Tibial nerve (tissue), 4 donors: ENCODE measurements at regions not wholly inside any gene's neighbourhood (a gene's known extent, or its start where the extent isn't known, plus 50 kb on each side); places are given as distances from the start of the nearest gene placed in this dataset.

Experiments
- DNase-seq, 2 donors: peaks; one replicate each; pipeline ENCODE4 v3.0.0-alpha.2; 2019; ENCODE audit warnings: low spot score in 2 of 2
- H3K27ac ChIP-seq, 4 donors: fragments of 200-600 bp; sonication (generic) in 3 of 4; one replicate each; pipeline ENCODE4 v1.5.1; 2017 to 2019; ENCODE audit warnings: mild to moderate bottlenecking in 1 of 4
- H3K27me3 ChIP-seq, 2 donors: fragments of 200-600 bp; sonication (generic) in 1 of 2; one replicate each; pipeline versions ENCODE4 v1.5.1 to v1.6.0; 2017 to 2019
- H3K36me3 ChIP-seq, 3 donors: fragments of 200-600 bp; sonication (generic); one replicate each; pipeline ENCODE4 v1.5.1; 2018 to 2019
- H3K4me1 ChIP-seq, 4 donors: fragments of 200-600 bp; sonication (generic) in 3 of 4; one replicate each; pipeline ENCODE4 v1.5.1; 2017 to 2019
- H3K4me3 ChIP-seq, 4 donors: fragments of 200-600 bp; sonication (generic) in 3 of 4; one replicate each; pipeline ENCODE4 v1.5.1; 2017 to 2019; ENCODE audit warnings: mild to moderate bottlenecking in 1 of 4, moderate library complexity in 1 of 4
- H3K9me3 ChIP-seq, 4 donors: fragments of 200-600 bp; sonication (generic) in 3 of 4; one replicate each; pipeline ENCODE4 v1.5.1; 2017 to 2019
- CTCF ChIP-seq, 5 experiments: fragments of 200-600 bp in 3 of 5; fragments of 450-650 bp in 2 of 5; sonication (generic) in 3 of 5; IDR thresholded peaks; one replicate each; pipeline ENCODE4 v1.5.1; 2016 to 2019; ENCODE audit warnings: antibody characterized with exemption in 5 of 5, mild to moderate bottlenecking in 3 of 5, moderate library complexity in 2 of 5
- EP300 ChIP-seq, 2 donors: sonication (generic); formaldehyde crosslinking; IDR thresholded peaks; one replicate each; pipeline ENCODE4 v1.6.1; 2017; ENCODE audit warnings: antibody characterized with exemption in 2 of 2, mild to moderate bottlenecking in 1 of 2
- POLR2A ChIP-seq, 2 donors: fragments of 450-650 bp; IDR thresholded peaks; one replicate each; pipeline ENCODE4 v1.6.1; 2017; ENCODE audit warnings: antibody characterized with exemption in 2 of 2, mild to moderate bottlenecking in 2 of 2, moderate library complexity in 2 of 2
- WGBS, 2 donors: methylation state at CpG; one replicate each; pipeline ENCODE4 v1.1.5; 2018; 5-methylcytosine and 5-hydroxymethylcytosine counted together

DNA sequence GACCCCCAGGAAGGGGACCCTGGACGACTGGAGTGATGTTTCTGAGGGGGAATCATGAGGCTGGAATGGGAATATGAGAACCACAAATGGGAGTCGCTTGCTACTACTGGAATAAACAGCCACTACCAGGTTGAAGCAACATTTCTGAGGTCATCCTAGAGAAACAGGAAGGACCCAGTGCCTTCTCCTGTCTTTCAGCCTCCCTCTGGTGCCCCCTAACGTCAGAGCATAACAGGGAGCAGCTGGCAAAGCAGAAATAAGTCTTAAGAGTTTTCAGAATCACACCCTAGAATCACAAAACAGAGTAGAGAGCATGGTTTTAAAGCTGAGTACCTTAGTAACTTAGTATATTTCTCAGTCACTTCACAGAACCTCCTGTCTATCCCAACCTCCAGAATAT, 347.8 kb upstream of the PITX2 start:
- no peaks in the 10 kb centered on the region for H3K27me3 ChIP-seq
- no peak for TF ChIP-seq POLR2A (IDR thresholded peaks at IDR 0.05)
- TF ChIP-seq EP300 (IDR thresholded peaks at IDR 0.05) = no peak
- TF ChIP-seq CTCF (IDR thresholded peaks at IDR 0.05) = no peak
- no peaks in the 10 kb centered on the region for H3K4me1 ChIP-seq
- H3K27ac ChIP-seq = no peak overlapping the region
- H3K4me3 ChIP-seq = no peak overlapping the region
- DNase-seq = no peak
- 5 to 15% methylated on average over 3 of the region's 3 CpGs for WGBS, 2 donors
- H3K36me3 ChIP-seq = no peaks in the 10 kb centered on the region
- no peaks in the 10 kb centered on the region for H3K9me3 ChIP-seq

DNA sequence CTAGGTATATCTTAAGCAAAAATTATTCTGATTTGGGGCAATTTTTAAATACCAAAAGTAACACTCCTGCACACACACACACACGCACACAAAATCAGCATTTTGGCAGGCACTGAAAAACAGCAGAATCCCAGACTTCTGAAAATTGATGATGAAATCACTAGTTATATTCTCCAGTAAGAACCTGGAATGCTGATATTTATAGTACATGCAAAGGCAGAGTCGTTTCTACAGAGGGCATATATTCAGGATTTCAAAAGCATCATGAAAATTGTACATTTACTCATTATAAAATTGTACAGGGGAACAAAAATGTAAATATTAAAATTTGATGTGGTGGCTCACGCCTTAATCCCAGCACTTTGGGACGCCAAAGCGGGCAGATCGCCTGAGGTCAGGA, 352.5 kb upstream of the PITX2 start:
- H3K4me3 ChIP-seq = no peak overlapping the region
- H3K9me3 ChIP-seq = no peaks in the 10 kb centered on the region
- H3K27ac ChIP-seq = no peak overlapping the region
- no peaks in the 10 kb centered on the region for H3K36me3 ChIP-seq
- H3K4me1 ChIP-seq = no peaks in the 10 kb centered on the region
- WGBS, 2 donors = 85 to 91% methylated on average over 6 of the region's 6 CpGs
- H3K27me3 ChIP-seq = no peaks in the 10 kb centered on the region
- no peak for DNase-seq
- TF ChIP-seq CTCF (IDR thresholded peaks at IDR 0.05) (no peak), EP300 (IDR thresholded peaks at IDR 0.05) (no peak), POLR2A (IDR thresholded peaks at IDR 0.05) (no peak)

- Histone ChIP-seq H3K4me3 (no peak overlapping the region), H3K4me1 (no peaks in the 10 kb centered on the region), H3K9me3 (no peaks in the 10 kb centered on the region), H3K27me3 (no peaks in the 10 kb centered on the region), H3K36me3 (no peaks in the 10 kb centered on the region), H3K27ac (no peak overlapping the region)
- no peak for TF ChIP-seq EP300 (IDR thresholded peaks at IDR 0.05)
- TF ChIP-seq POLR2A (IDR thresholded peaks at IDR 0.05) = no peak
- TF ChIP-seq CTCF (IDR thresholded peaks at IDR 0.05) = no peak
- 73% methylated on average over 2 of the region's 2 CpGs for WGBS, 2 donors
- no peak for DNase-seq
These were observed 354.7 kb upstream of the PITX2 start for GRCh38 chr4:110977554-110977953.

- Histone ChIP-seq H3K27me3 (no peaks in the 10 kb centered on the region), H3K4me3 (no peak overlapping the region), H3K27ac (no peak overlapping the region), H3K36me3 (no peaks in the 10 kb centered on the region), H3K9me3 (no peaks in the 10 kb centered on the region), H3K4me1 (no peaks in the 10 kb centered on the region)
- 62 to 70% methylated on average over 2 of the region's 2 CpGs for WGBS, 2 donors
- no peak for TF ChIP-seq POLR2A (IDR thresholded peaks at IDR 0.05)
- no peak for TF ChIP-seq CTCF (IDR thresholded peaks at IDR 0.05)
- TF ChIP-seq EP300 (IDR thresholded peaks at IDR 0.05) = no peak
- DNase-seq = no peak
These were observed 355.9 kb upstream of the PITX2 start for GRCh38 chr4:110978761-110979160.

GRCh38 chr4:110982486-110982885, 359.6 kb upstream of the PITX2 start:
- TF ChIP-seq POLR2A (IDR thresholded peaks at IDR 0.05) = no peak
- no peak for TF ChIP-seq EP300 (IDR thresholded peaks at IDR 0.05)
- no peak for TF ChIP-seq CTCF (IDR thresholded peaks at IDR 0.05)
- no peaks in the 10 kb centered on the region for H3K9me3 ChIP-seq
- no peak overlapping the region for H3K27ac ChIP-seq
- WGBS, 2 donors = 78 to 92% methylated on average over 1 of the region's 1 CpG
- no peaks in the 10 kb centered on the region for H3K4me1 ChIP-seq
- H3K27me3 ChIP-seq = no peaks in the 10 kb centered on the region
- no peak for DNase-seq
- H3K4me3 ChIP-seq = no peak overlapping the region
- no peaks in the 10 kb centered on the region for H3K36me3 ChIP-seq
